A673 (cell line): ENCODE measurements at regions not wholly inside any gene's neighbourhood (a gene's known extent, or its start where the extent isn't known, plus 50 kb on each side); places are given as distances from the start of the nearest gene placed in this dataset.

ENCODE experiments used
- BruUV-seq: library from RNA; stranded (reverse); fragments of 400-500 nt; replicated peaks from 2 replicates; lab custom pipeline; 2021; lab: Mats Ljungman, UMichigan
- CTCF ChIA-PET: fragments of 300-600 bp; sonication (Branson Sonifier 250); formaldehyde crosslinking; loops from one replicate; lab custom pipeline; 2022; ENCODE audit warnings: antibody characterized with exemption; lab: Charles Lee
- POLR2A ChIA-PET: fragments of 300-600 bp; sonication (Branson Sonifier 250); formaldehyde crosslinking; loops from one replicate; lab custom pipeline; 2022; ENCODE audit warnings: antibody characterized with exemption; ENCODE audit not compliant: low non-redundant PET; lab: Charles Lee
- DNase-seq: peaks from one replicate; pipeline ENCODE4 v3.0.0-alpha.2; 2015; ENCODE audit warnings: low spot score
- H3K27ac ChIP-seq: fragments of 200-600 bp; sonication (generic); 2 replicates; pipeline ENCODE4 v1.5.1; 2016; ENCODE audit warnings: mixed run types, low read depth, mild to moderate bottlenecking, mixed read lengths, antibody characterized with exemption, low read length; ENCODE audit not compliant: poor library complexity, severe bottlenecking
- H3K27me3 ChIP-seq: fragments of 200-600 bp; sonication (generic); replicated peaks from 2 replicates; pipeline ENCODE4 v1.6.1; 2017; ENCODE audit warnings: mixed run types, low read depth, mild to moderate bottlenecking, mixed read lengths, antibody characterized with exemption, low read length; ENCODE audit not compliant: insufficient read depth, poor library complexity
- H3K36me3 ChIP-seq: fragments of 200-600 bp; sonication (generic); 2 replicates; pipeline ENCODE4 v1.6.1; 2016; ENCODE audit warnings: mixed run types, mild to moderate bottlenecking, mixed read lengths, antibody characterized with exemption, low read length; ENCODE audit not compliant: insufficient read depth, poor library complexity, severe bottlenecking
- H3K4me1 ChIP-seq: fragments of 200-600 bp; sonication (generic); 2 replicates; pipeline ENCODE4 v1.6.1; 2017; ENCODE audit warnings: mixed run types, mild to moderate bottlenecking, mixed read lengths, antibody characterized with exemption, low read length; ENCODE audit not compliant: insufficient read depth, poor library complexity, severe bottlenecking
- H3K4me3 ChIP-seq: fragments of 200-600 bp; sonication (generic); 2 replicates; pipeline ENCODE4 v1.5.1; 2016; ENCODE audit warnings: low read depth, mixed run types, mild to moderate bottlenecking, mixed read lengths, low read length; ENCODE audit not compliant: poor library complexity, severe bottlenecking
- H3K9me3 ChIP-seq: fragments of 200-600 bp; sonication (generic); 2 replicates; pipeline ENCODE4 v1.6.1; 2016; ENCODE audit warnings: mixed run types, low read depth, mild to moderate bottlenecking, mixed read lengths, antibody characterized with exemption, low read length; ENCODE audit not compliant: poor library complexity, severe bottlenecking
- EZH2 ChIP-seq: fragments of 200-600 bp; sonication (generic); IDR thresholded peaks from 2 replicates; pipeline ENCODE4 v1.6.1; 2017; ENCODE audit warnings: borderline replicate concordance, low read depth, mild to moderate bottlenecking, mixed read lengths, antibody characterized with exemption, low read length; ENCODE audit not compliant: poor library complexity, severe bottlenecking
- intact Hi-C: fragments of 100-400 bp; cut with micrococcal nuclease; formaldehyde crosslinking; loops from one replicate; pipeline ENCODE4 v1.10.0; 2022; ENCODE audit not compliant: unreplicated experiment
- TF ChIP-seq, protein P1 (sequence below): fragments of 300-800, 200-600 bp; sonication (generic); conservative IDR thresholded peaks from 2 replicates; pipeline ENCODE4 v1.5.1; 2017; ENCODE audit warnings: low read depth, mild to moderate bottlenecking, antibody characterized with exemption, low read length, moderate library complexity, mixed read lengths

DNA sequence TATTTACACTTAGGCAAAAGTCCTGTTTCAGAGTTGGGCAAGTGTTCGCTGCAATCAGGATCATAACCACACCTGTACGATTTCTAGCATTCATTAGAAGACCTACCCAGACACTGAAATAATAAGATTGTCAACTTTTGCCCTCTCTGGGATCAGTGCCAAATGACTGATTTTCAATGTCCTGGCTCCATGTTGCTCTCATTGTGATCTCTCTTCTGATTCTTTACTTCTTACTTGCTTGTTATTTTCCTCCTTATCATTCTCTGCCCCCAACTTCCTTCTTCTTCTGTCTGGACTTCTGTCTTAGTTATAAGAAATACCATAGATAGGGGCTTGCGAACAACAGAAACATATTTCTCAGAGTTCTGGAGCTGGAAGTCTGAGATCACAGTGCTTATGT lies 94.4 kb upstream of the BMP2 start:
- CTCF ChIA-PET: no interaction called here
- TF ChIP-seq, protein P1, sequence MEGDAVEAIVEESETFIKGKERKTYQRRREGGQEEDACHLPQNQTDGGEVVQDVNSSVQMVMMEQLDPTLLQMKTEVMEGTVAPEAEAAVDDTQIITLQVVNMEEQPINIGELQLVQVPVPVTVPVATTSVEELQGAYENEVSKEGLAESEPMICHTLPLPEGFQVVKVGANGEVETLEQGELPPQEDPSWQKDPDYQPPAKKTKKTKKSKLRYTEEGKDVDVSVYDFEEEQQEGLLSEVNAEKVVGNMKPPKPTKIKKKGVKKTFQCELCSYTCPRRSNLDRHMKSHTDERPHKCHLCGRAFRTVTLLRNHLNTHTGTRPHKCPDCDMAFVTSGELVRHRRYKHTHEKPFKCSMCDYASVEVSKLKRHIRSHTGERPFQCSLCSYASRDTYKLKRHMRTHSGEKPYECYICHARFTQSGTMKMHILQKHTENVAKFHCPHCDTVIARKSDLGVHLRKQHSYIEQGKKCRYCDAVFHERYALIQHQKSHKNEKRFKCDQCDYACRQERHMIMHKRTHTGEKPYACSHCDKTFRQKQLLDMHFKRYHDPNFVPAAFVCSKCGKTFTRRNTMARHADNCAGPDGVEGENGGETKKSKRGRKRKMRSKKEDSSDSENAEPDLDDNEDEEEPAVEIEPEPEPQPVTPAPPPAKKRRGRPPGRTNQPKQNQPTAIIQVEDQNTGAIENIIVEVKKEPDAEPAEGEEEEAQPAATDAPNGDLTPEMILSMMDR: no peak
- TF ChIP-seq EZH2: no peak
- DNase-seq: no peak
- Histone ChIP-seq H3K4me1 (no peaks in the 10 kb centered on the region), H3K27ac (no peak overlapping the region), H3K36me3 (no peaks in the 10 kb centered on the region), H3K4me3 (no peak overlapping the region), H3K9me3 (no peaks in the 10 kb centered on the region), H3K27me3 (no peaks in the 10 kb centered on the region)
- BruUV-seq: no TSS peak
- POLR2A ChIA-PET: no interaction called here
- intact Hi-C loops: no loop called here

DNA sequence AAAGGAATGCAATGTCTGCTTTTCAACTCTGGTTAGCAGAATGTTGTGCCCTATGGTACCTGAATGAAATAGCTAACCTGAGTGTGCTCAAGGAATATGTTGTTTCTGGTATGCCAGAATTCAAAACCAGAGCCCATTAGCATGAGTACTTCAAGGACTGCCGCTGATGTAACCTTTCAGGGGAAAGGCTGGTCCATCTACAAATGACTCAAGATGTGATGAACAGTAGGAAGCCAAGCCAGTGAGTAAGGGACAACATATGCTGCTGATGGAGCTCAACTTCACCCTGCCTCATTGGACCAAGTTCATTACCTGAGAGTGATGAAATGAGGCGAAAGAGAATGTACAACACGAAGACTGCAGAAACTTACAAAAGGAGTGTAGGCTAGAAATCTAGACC lies 95.7 kb upstream of the BMP2 start:
- intact Hi-C loops: no loop called here
- no peaks in the 10 kb centered on the region for H3K9me3 ChIP-seq
- no TSS peak for BruUV-seq
- POLR2A ChIA-PET: no interaction called here
- no peaks in the 10 kb centered on the region for H3K36me3 ChIP-seq
- TF ChIP-seq EZH2: no peak
- TF ChIP-seq, protein P1: no peak
- CTCF ChIA-PET: no interaction called here
- no peaks in the 10 kb centered on the region for H3K4me1 ChIP-seq
- no peak overlapping the region for H3K4me3 ChIP-seq
- no peak overlapping the region for H3K27ac ChIP-seq
- no peaks in the 10 kb centered on the region for H3K27me3 ChIP-seq
- no peak for DNase-seq

DNA sequence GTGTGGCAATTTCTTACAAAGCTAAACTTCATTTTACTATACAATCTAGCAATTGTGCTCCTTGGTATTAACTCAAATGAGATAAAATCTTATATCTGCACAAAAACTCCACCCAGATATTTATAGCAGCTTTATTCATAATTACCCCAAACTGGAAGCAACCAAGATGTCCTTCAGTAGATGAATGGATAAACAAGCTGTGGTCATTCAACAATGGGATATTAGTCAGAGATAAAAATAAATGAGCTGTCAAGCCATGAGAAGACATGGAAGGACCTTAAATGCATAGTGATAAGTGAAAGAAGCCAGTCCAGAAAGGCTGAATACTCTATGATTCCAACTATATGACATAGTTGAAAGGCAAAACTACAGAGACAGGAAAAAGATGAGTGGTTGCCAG lies 98.9 kb upstream of the BMP2 start:
- no peak for DNase-seq
- intact Hi-C loops: no loop called here
- no TSS peak for BruUV-seq
- no peaks in the 10 kb centered on the region for H3K36me3 ChIP-seq
- TF ChIP-seq, protein P1: no peak
- no peak for TF ChIP-seq EZH2
- POLR2A ChIA-PET: no interaction called here
- no peaks in the 10 kb centered on the region for H3K4me1 ChIP-seq
- H3K27ac ChIP-seq: no peak overlapping the region
- no peaks in the 10 kb centered on the region for H3K9me3 ChIP-seq
- no peak overlapping the region for H3K4me3 ChIP-seq
- CTCF ChIA-PET: no interaction called here
- no peaks in the 10 kb centered on the region for H3K27me3 ChIP-seq
